ENCODE measurements at regions not wholly inside any gene's neighbourhood (a gene's known extent, or its start where the extent isn't known, plus 50 kb on each side); places are given as distances from the start of the nearest gene placed in this dataset.

- POLR2A ChIA-PET, result interaction anchor here (1.1 kb wide), 1 partner anchor 16 kb away, joined by 3 read pairs; no protein-coding TSS in a partner anchor
- ATAC-seq (no peak), FAIRE-seq (no peak)
These were observed 134.2 kb upstream of the NECTIN1 start for GRCh38 chr11:119863236-119863635.

More at GRCh38 chr11:119863236-119863635, 134.2 kb upstream of the NECTIN1 start:
- Histone ChIP-seq H3K4me3 (no peak overlapping the region), H3K4me1 (replicated peaks in 1 of 2; ENCODE audit: control insufficient read depth in 2 of 2, insufficient read depth in 2 of 2, low read length in 2 of 2) (no peaks in the 10 kb centered on the region), H3K9me3 (replicated peaks; ENCODE audit: control insufficient read depth, insufficient read depth, low read depth, low read length) (no peaks in the 10 kb centered on the region), H3K27ac (ENCODE audit: extremely low read depth, low read depth, low read length) (no peak overlapping the region), H2AFZ (ENCODE audit: low read depth, low read length) (no peak overlapping the region), H3K27me3 (ENCODE audit: control insufficient read depth in 2 of 2, insufficient read depth in 2 of 2, low read length in 2 of 2) (peaks cover 0 to 39% of the 10 kb centered on the region in 2 experiments; a peak in 4 of 5 replicates), H3K4me2 (ENCODE audit: insufficient read depth, low read length) (no peak overlapping the region), H3K9me1 (ENCODE audit: control insufficient read depth, insufficient read depth, low read length) (no peaks in the 10 kb centered on the region), H3K9ac (ENCODE audit: insufficient read depth in 1 of 2, low read depth in 2 of 2, low read length in 2 of 2) (no peak overlapping the region; a peak in 1 of 4 replicates), H3K36me3 (ENCODE audit: control insufficient read depth, insufficient read depth, low read length) (no peaks in the 10 kb centered on the region), H3K79me2 (ENCODE audit: control insufficient read depth, insufficient read depth, low read length) (no peaks in the 10 kb centered on the region), H4K20me1 (replicated peaks; ENCODE audit: control insufficient read depth, insufficient read depth, low read length) (peaks cover 6% of the 10 kb centered on the region; the same call in 1 of the 2 replicates)
- 6% methylated on average over 6 of the region's 8 CpGs for WGBS (ENCODE audit: insufficient coverage, low coverage, missing lambda C conversion rate)
- in situ Hi-C loops (cut with MboI) (no loop called here), intact Hi-C loops (cut with micrococcal nuclease) (no loop called here)
- TF ChIP-seq BRCA1 (IDR thresholded peaks at IDR 0.05) (no peak), BRCA1 (CRISPR knock-in tag; IDR thresholded peaks at IDR 0.05) (no peak), MTA2 (IDR thresholded peaks at IDR 0.05; ENCODE audit: low read depth) (no peak), POLR3A (IDR thresholded peaks at IDR 0.05; ENCODE audit: borderline replicate concordance, extremely low read depth, insufficient read depth, insufficient read length) (no peak), ERF (CRISPR knock-in tag; IDR thresholded peaks at IDR 0.05) (no peak), IRF1 (CRISPR knock-in tag; IDR thresholded peaks at IDR 0.05; ENCODE audit: borderline replicate concordance) (no peak), ZNF696 (CRISPR knock-in tag; conservative IDR thresholded peaks at IDR 0.05) (no peak), ZNF165 (CRISPR knock-in tag; IDR thresholded peaks at IDR 0.05; ENCODE audit: borderline replicate concordance) (no peak), TGIF2 (CRISPR knock-in tag; IDR thresholded peaks at IDR 0.05) (no peak), NCOR1 (IDR thresholded peaks at IDR 0.05) (no peak), ELF4 (CRISPR knock-in tag; IDR thresholded peaks at IDR 0.05) (no peak), BHLHE40 (IDR thresholded peaks at IDR 0.05; ENCODE audit: low read length) (no peak), E2F6 (IDR thresholded peaks at IDR 0.05; ENCODE audit: borderline replicate concordance in 1 of 2, extremely low read depth in 1 of 2, insufficient read depth in 1 of 2, insufficient read length in 1 of 2, low read depth in 1 of 2, low read length in 1 of 2, poor library complexity in 1 of 2, severe bottlenecking in 1 of 2) (no peak)
- no peak for DNase-seq (ENCODE audit: extremely low read depth in 1 of 4, low spot score in 3 of 4)
- CTCF ChIA-PET (ENCODE audit: low intra/inter-chr PET ratio), result no interaction called here
- no TSS peak for BruUV-seq (replicated peaks)

Data from K562 (cell line).